Fibroblast of mammary gland (primary cell): ENCODE measurements at regions not wholly inside any gene's neighbourhood (a gene's known extent, or its start where the extent isn't known, plus 50 kb on each side); places are given as distances from the start of the nearest gene placed in this dataset.

Source experiments
- DNase-seq: peaks from one replicate; pipeline ENCODE4 v3.0.0-alpha.2; 2010; ENCODE audit warnings: low read depth
- H3K4me3 ChIP-seq: 2 replicates; pipeline ENCODE4 v1.5.1; 2011; ENCODE audit warnings: low read depth, mild to moderate bottlenecking, low read length, moderate library complexity; ENCODE audit not compliant: control insufficient read depth
- CTCF ChIP-seq: conservative IDR thresholded peaks from 2 replicates; pipeline ENCODE4 v1.5.1; 2011; ENCODE audit warnings: low read depth, low read length, inconsistent platforms; ENCODE audit not compliant: control insufficient read depth, insufficient read depth

- TF ChIP-seq CTCF = no peak
- DNase-seq = no peak
- no peak overlapping the region for H3K4me3 ChIP-seq
Measured at GRCh38 chr10:130364631-130365411, 228.6 kb downstream of the GLRX3 start.

- TF ChIP-seq CTCF = no peak
- H3K4me3 ChIP-seq = no peak overlapping the region
- DNase-seq = no peak
Measured at GRCh38 chr10:130368761-130369560, 232.8 kb downstream of the GLRX3 start.

- no peak for TF ChIP-seq CTCF
- H3K4me3 ChIP-seq = no peak overlapping the region
- DNase-seq = no peak
Measured at GRCh38 chr10:130369645-130370381, 233.6 kb downstream of the GLRX3 start.

- no peak for TF ChIP-seq CTCF
- DNase-seq = no peak
- no peak overlapping the region for H3K4me3 ChIP-seq
Measured at GRCh38 chr10:130370721-130371120, 234.5 kb downstream of the GLRX3 start.

- TF ChIP-seq CTCF = no peak
- no peak for DNase-seq
- no peak overlapping the region for H3K4me3 ChIP-seq
Measured at GRCh38 chr10:130371156-130371555, 235.0 kb downstream of the GLRX3 start.

GRCh38 chr10:130371666-130372065, 235.5 kb downstream of the GLRX3 start:
- TF ChIP-seq CTCF = no peak
- DNase-seq = no peak
- H3K4me3 ChIP-seq = no peak overlapping the region
